Activated naive CD4-positive, alpha-beta T cell treated with anti-CD3 and anti-CD28 coated beads, Interleukin-2, amount 10 ng/mL, durations not matched to agents 7 days and 5 days (primary cell): ENCODE measurements at regions not wholly inside any gene's neighbourhood (a gene's known extent, or its start where the extent isn't known, plus 50 kb on each side); places are given as distances from the start of the nearest gene placed in this dataset.
"Not testable (repeated sequence)": the region's sequence is repeated elsewhere in the genome, so short reads cannot be mapped to it uniquely, and the experiment has no call there.

Experiments used
- CTCF ChIA-PET: fragments of 350-600 bp; sonication (Branson Sonifier 250); formaldehyde crosslinking; loops from one replicate; lab custom pipeline; 2021; ENCODE audit warnings: antibody characterized with exemption; lab: Charles Lee
- DNase-seq: peaks from one replicate; pipeline ENCODE4 v3.0.0-alpha.2; 2020
- H3K27ac Mint-ChIP-seq: one replicate; pipeline ENCODE4 v1.8.0; 2021; ENCODE audit warnings: mild to moderate bottlenecking, moderate library complexity, mixed read lengths
- H3K27me3 Mint-ChIP-seq: one replicate; pipeline ENCODE4 v1.8.0; 2021; ENCODE audit warnings: mild to moderate bottlenecking, mixed read lengths
- H3K36me3 Mint-ChIP-seq: one replicate; pipeline ENCODE4 v1.8.0; 2021; ENCODE audit warnings: mixed read lengths
- H3K4me1 Mint-ChIP-seq: one replicate; pipeline ENCODE4 v1.8.0; 2021; ENCODE audit warnings: mixed read lengths
- H3K4me3 Mint-ChIP-seq: one replicate; pipeline ENCODE4 v1.8.0; 2021; ENCODE audit warnings: mild to moderate bottlenecking, moderate library complexity, mixed read lengths
- H3K9me3 Mint-ChIP-seq: one replicate; pipeline ENCODE4 v1.8.0; 2021; ENCODE audit warnings: mixed read lengths

DNA sequence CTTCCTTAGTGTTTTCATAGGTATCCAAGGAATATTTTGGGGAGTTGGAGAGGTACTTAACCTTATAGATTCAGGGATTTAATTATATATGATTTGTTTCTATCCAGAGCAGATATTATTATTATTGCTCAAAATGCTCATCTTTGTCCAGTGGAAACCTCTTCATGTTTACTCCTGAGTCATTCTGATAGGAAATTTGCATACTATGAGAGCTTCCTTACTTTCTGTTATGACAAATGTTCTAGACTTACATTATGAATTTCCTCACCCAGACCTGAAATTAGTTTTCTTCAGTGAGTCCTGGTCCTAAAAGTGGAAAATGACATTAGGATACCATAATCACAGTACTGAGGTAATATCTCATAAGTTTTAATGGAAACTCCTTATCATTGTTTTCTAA is 57.5 kb upstream of the PLPPR5 start:
- Mint-ChIP-seq H3K27ac (no peak overlapping the region), H3K4me3 (no peak overlapping the region), H3K9me3 (no peaks in the 10 kb centered on the region), H3K4me1 (no peaks in the 10 kb centered on the region), H3K36me3 (no peaks in the 10 kb centered on the region), H3K27me3 (no peaks in the 10 kb centered on the region)
- no peak for DNase-seq
- CTCF ChIA-PET = no interaction called here

DNA sequence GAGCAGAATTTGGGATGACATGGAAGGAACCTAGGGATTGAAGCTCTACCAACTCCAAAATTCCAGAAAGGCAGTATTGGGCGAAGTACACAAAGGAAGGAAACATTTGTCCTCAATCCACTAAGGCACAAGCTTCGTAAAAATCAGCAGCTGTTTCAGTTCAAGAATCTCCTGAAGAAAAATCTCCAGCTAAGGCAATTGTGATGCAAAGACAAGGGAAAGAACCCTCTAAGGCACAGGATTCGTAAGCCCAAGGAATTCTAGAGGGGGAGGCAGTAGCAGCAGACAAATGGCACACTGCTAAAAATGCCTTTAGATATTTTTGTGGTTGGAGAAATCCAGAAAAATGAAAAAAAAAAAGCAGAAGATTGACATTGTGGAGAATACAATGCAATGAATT is 64.5 kb upstream of the PLPPR5 start:
- Mint-ChIP-seq H3K36me3 (no peaks in the 10 kb centered on the region), H3K27ac (no peak overlapping the region), H3K27me3 (no peaks in the 10 kb centered on the region), H3K9me3 (no peaks in the 10 kb centered on the region), H3K4me3 (no peak overlapping the region), H3K4me1 (no peaks in the 10 kb centered on the region)
- CTCF ChIA-PET = no interaction called here
- DNase-seq = no peak

DNA sequence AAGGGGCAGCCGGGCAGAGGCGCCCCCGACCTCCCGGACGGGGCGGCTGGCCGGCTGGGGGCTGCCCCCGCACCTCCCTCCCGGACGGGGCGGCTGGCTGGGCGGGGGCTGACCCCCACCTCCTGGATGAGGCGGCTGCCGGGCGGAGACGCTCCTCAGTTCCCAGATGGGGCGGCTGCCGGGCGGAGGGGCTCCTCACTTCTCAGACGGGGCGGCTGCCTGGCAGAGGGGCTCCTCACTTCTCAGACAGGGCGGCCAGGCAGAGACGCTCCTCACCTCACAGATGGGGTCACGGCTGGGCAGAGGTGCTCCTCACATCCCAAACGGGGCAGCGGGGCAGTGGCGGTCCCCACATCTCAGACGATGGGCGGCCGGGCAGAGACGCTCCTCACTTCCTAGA is 73.9 kb upstream of the PLPPR5 start:
- DNase-seq, H3K4me3 Mint-ChIP-seq, H3K36me3 Mint-ChIP-seq, H3K27me3 Mint-ChIP-seq, CTCF ChIA-PET, H3K27ac Mint-ChIP-seq, H3K4me1 Mint-ChIP-seq, H3K9me3 Mint-ChIP-seq: not testable (repeated sequence)

DNA sequence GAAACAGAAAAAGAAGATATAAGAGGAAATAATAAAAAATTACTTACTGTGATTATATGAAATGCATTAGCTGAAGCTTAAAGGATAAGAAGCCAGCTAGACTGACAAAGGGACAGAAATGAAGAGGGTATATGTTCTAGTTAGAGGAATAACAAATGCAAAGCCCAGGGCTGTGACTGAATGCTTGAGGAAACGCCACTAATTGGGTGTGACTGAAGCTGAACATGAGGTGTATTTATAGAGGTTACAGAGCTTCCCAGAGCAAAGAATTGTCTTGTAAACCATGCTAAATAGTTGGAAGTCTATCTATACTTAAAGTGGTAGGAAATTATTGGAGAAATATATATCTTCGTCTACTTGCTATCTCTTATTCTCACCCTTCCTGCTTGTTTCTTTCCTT is 77.7 kb upstream of the PLPPR5 start:
- no peaks in the 10 kb centered on the region for H3K9me3 Mint-ChIP-seq
- no peaks in the 10 kb centered on the region for H3K27me3 Mint-ChIP-seq

DNA sequence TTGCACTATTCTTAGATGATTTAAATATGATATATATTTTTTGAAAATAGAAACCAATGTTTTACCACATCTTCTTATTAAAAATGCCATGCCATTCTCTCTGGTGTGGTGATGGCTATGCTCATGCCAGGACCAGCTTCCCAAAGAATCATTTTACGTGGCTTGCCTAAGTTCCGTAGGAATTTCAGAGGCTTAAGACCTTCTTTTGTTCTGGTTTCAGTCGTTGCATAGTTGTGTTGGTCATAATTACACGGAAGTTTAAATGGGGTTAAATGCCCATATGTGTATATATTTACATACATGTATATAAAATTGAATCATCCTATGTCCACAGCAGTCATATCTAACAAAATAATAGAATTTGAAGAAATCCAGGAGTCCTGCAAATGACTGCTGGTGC is 78.7 kb upstream of the PLPPR5 start:
- Mint-ChIP-seq H3K9me3 (peaks cover 2% of the 10 kb centered on the region), H3K4me1 (no peaks in the 10 kb centered on the region)

More for the DNA sequence above, 77.7 kb upstream of the PLPPR5 start:
- H3K27ac Mint-ChIP-seq = no peak overlapping the region
- CTCF ChIA-PET = no interaction called here
- no peak overlapping the region for H3K4me3 Mint-ChIP-seq
- no peaks in the 10 kb centered on the region for H3K4me1 Mint-ChIP-seq
- no peaks in the 10 kb centered on the region for H3K36me3 Mint-ChIP-seq
- DNase-seq = no peak

DNA sequence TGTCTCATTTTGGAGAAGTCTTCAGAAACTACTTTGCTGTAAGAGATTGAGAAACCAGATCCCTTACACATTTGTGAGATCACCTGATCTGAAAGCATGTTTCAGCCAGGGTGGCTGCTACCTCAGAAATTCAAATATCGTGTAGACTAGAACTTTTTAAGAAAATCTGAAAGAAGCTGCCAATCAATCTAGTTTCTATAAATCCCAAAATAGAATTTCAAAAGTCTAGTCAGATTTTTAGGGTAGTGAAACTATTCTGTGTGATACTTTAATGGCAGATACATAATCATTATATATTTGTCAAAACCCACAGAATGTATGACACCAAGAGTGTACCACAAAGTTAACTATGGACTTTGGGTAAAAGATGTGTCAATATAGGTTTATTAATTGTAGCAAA is 79.9 kb upstream of the PLPPR5 start:
- peaks cover 5% of the 10 kb centered on the region for H3K9me3 Mint-ChIP-seq
- CTCF ChIA-PET = no interaction called here
- no peak overlapping the region for H3K27ac Mint-ChIP-seq
- no peaks in the 10 kb centered on the region for H3K4me1 Mint-ChIP-seq
- no peak for DNase-seq
- no peak overlapping the region for H3K4me3 Mint-ChIP-seq
- no peaks in the 10 kb centered on the region for H3K36me3 Mint-ChIP-seq
- no peaks in the 10 kb centered on the region for H3K27me3 Mint-ChIP-seq

More for the DNA sequence above, 78.7 kb upstream of the PLPPR5 start:
- CTCF ChIA-PET = no interaction called here
- no peaks in the 10 kb centered on the region for H3K27me3 Mint-ChIP-seq
- no peak overlapping the region for H3K4me3 Mint-ChIP-seq
- H3K27ac Mint-ChIP-seq = no peak overlapping the region
- DNase-seq = no peak
- H3K36me3 Mint-ChIP-seq = no peaks in the 10 kb centered on the region

DNA sequence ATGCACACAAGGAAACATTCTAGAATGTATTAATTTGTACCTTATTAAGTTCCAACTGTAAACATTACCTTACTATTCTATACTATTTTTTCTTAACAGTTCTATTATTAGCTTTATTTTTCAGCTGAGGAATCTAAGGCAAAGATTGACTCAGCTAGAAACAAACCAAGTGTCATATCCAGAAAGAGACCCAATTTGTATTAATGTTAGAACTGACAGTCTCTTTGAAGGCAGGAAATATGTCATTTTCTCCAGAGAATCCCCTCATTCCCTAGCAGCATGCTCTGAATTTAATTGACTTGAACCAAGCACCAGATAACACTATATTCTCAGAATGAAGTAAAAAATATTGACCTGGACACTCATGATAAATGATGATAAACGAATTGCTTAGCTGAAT is 81.4 kb upstream of the PLPPR5 start:
- no peaks in the 10 kb centered on the region for H3K4me1 Mint-ChIP-seq
- CTCF ChIA-PET = no interaction called here
- no peaks in the 10 kb centered on the region for H3K36me3 Mint-ChIP-seq
- no peak for DNase-seq
- peaks cover 5% of the 10 kb centered on the region for H3K9me3 Mint-ChIP-seq
- no peaks in the 10 kb centered on the region for H3K27me3 Mint-ChIP-seq
- no peak overlapping the region for H3K27ac Mint-ChIP-seq
- no peak overlapping the region for H3K4me3 Mint-ChIP-seq

DNA sequence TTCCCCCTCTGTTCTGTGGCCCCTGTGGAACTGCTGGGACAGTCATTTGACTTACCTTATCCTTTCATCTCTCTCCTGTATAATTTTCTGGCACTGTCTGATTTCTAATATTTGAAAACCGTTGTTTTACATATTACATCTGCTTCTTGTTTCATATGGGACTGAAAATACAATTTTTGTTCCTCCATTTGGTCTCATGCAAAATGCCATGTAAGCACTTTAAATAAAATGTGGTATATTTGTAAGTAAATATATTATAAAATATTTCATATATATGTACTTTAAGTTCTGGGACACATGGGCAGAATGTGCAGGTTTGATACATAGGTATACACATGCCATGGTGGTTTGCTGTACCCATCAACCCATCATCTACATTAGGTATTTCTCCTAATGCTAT is 93.9 kb upstream of the PLPPR5 start:
- no peak overlapping the region for H3K27ac Mint-ChIP-seq
- DNase-seq = no peak
- H3K36me3 Mint-ChIP-seq = no peaks in the 10 kb centered on the region
- peaks cover 4% of the 10 kb centered on the region for H3K9me3 Mint-ChIP-seq
- H3K4me3 Mint-ChIP-seq = no peak overlapping the region
- CTCF ChIA-PET = no interaction called here
- H3K4me1 Mint-ChIP-seq = no peaks in the 10 kb centered on the region
- H3K27me3 Mint-ChIP-seq = no peaks in the 10 kb centered on the region

DNA sequence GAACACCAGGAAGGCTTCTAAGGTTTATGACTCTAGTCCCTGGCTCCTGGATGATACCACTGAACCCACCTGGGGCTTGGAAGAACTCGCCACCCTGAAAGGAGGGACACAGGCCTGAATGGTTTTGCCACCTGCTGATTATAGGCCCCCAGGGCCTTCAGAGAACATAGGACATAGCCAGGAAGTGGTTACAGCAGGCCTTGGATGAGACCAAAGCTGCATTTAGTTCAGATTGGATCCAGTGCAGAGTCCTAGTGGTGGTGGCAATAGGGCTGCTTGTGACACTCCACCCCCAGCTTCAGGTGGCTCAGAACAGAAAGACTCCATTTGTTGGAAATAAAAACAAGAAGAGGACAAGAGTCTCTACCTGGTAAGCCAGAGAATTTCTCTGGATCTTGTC is 101.6 kb upstream of the PLPPR5 start:
- DNase-seq = no peak
- no peaks in the 10 kb centered on the region for H3K36me3 Mint-ChIP-seq
- no peaks in the 10 kb centered on the region for H3K9me3 Mint-ChIP-seq
- H3K27ac Mint-ChIP-seq = no peak overlapping the region
- H3K27me3 Mint-ChIP-seq = peaks cover 3% of the 10 kb centered on the region
- CTCF ChIA-PET = no interaction called here
- no peak overlapping the region for H3K4me3 Mint-ChIP-seq
- no peaks in the 10 kb centered on the region for H3K4me1 Mint-ChIP-seq

DNA sequence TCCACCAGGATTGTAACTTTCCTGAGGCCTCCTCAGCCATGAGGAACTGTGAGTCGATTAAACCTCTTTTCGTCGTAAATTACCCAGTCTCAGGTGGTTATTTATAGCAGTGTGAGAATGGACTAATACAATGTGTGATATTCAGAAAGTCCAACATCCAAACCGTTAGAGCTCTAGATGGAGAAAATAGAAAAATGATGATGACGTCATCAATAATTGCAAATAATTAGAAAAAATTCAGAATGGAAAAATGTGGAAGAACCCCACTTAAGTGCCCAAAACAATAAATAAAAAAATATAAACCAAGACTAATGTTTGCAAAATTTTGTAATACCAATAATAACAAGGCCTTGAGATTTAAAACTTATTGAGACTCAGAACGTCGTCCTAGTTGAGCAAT is 103.0 kb upstream of the PLPPR5 start:
- H3K27me3 Mint-ChIP-seq = peaks cover 3% of the 10 kb centered on the region
- H3K9me3 Mint-ChIP-seq = no peaks in the 10 kb centered on the region
- H3K4me1 Mint-ChIP-seq = no peaks in the 10 kb centered on the region
- H3K36me3 Mint-ChIP-seq = no peaks in the 10 kb centered on the region
- H3K4me3 Mint-ChIP-seq = no peak overlapping the region
- DNase-seq = no peak
- H3K27ac Mint-ChIP-seq = no peak overlapping the region
- CTCF ChIA-PET = no interaction called here

DNA sequence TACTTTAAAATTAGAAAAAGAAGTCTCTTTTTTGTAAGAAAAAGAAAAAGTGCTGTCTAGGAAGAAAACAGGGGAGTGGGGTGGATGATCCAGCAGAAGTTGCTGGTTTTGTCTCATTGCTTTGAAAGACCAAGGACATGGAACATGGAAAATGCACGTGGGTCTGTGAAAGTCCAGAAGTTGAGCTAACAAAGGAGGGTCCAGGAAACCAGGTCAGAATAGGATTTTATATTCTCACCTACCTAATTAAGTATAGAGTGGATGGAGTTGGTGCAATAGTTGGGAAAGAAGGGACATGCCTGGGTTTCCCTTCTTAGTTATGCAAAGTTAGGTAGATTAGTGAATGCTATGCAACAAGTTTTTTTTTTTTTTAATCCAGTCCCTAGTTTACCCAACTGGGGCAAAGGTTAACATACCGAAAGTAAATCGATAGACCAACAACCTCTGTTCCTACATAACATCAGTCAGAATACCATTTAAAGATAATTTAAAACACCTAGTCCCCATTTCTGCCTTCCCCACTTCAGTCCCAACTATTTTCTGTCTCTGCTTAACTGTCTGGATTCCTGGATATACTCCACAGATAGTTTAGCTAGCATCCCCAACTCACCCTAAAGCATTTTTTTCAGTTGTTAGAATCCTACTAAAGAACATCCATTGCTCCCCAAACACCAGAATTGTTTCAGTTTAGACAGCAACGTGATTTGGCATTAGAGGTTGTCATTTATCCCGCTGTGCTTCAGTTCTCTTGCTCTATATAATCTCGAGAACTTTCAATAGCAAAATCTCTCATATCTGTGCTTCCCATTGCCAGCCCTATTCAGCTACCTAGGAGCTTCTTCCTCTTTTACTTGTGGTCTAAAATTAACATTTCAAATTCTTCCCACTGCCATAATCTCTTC is 105.7 kb upstream of the PLPPR5 start:
- H3K27ac Mint-ChIP-seq = no peak overlapping the region

DNA sequence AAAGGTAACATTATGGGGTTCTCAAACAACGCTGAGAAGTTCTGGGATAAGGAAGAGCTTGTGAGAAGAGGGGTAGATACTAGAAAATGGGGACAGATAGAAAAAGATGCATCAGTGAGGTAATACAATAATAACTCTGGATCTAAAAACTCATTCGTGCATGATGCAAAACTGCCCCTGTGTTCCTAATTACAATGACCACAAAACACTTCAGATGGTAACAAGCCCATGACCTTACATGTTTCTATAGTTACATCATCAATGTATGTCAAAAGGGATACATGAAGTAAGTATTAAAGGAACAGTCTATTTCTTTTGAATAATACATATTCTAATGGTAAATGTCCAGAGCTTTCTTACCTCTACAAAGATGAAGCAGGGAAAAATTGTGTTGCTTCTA is 110.6 kb upstream of the PLPPR5 start:
- CTCF ChIA-PET = interaction anchor here (0.5 kb wide), 1 partner anchor 611 kb away, joined by 3 read pairs; no protein-coding TSS in a partner anchor
- no peak overlapping the region for H3K4me3 Mint-ChIP-seq
- no peak overlapping the region for H3K27ac Mint-ChIP-seq
- no peaks in the 10 kb centered on the region for H3K4me1 Mint-ChIP-seq
- DNase-seq = no peak
- peaks cover 1% of the 10 kb centered on the region for H3K9me3 Mint-ChIP-seq
- H3K27me3 Mint-ChIP-seq = peaks cover under 1% of the 10 kb centered on the region
- H3K36me3 Mint-ChIP-seq = no peaks in the 10 kb centered on the region

More for the DNA sequence above, 105.7 kb upstream of the PLPPR5 start:
- Mint-ChIP-seq H3K4me3 (no peak overlapping the region), H3K36me3 (no peaks in the 10 kb centered on the region), H3K27me3 (peaks cover 3% of the 10 kb centered on the region), H3K4me1 (no peaks in the 10 kb centered on the region), H3K9me3 (peaks cover 1% of the 10 kb centered on the region)
- no peak for DNase-seq
- CTCF ChIA-PET = interaction anchor here (0.7 kb wide), 1 partner anchor 42 kb away, joined by 3 read pairs; no protein-coding TSS in a partner anchor

DNA sequence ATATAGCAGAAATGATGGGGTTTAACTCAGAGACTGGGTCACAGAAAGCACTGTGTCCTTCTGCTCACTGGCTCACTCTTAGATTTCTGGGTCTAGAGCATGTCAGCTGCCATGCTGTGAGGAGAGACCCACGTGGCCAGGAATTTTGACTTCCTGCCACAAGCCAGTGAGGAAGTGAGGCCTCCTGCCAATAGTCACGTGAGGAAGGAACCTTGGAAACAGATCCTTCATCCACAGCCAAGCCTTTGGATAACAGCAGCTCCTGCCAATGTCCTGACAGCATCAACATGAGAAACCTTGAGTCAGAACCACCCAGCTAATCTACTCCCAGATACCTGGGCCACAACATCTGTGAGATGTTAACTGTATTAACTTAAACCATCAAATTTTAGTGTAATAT is 114.5 kb upstream of the PLPPR5 start:
- H3K27me3 Mint-ChIP-seq = no peaks in the 10 kb centered on the region
- H3K4me3 Mint-ChIP-seq = no peak overlapping the region
- H3K36me3 Mint-ChIP-seq = no peaks in the 10 kb centered on the region
- no peaks in the 10 kb centered on the region for H3K9me3 Mint-ChIP-seq
- H3K27ac Mint-ChIP-seq = no peak overlapping the region
- H3K4me1 Mint-ChIP-seq = no peaks in the 10 kb centered on the region
- DNase-seq = no peak
- CTCF ChIA-PET = no interaction called here

DNA sequence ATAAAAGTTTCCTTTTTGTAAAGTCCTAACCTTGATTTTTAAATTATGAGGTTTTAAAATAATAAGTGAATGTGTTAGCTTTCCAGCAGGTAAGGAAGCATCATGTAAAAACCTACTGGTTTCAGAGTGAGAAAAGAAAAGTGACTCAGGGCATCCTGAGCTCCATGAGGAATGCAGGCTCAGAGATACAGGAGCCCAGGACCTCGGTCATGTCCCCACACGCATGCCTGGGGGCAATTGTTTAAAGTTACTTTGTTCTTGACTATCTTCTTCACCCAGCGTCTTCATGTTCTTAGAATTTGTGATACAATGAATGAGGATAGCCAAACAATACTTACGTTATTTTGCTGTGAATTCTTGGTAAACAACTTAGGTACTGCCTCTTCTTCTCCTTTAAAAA is 117.4 kb upstream of the PLPPR5 start:
- H3K27me3 Mint-ChIP-seq = no peaks in the 10 kb centered on the region
- H3K4me3 Mint-ChIP-seq = no peak overlapping the region
- no peaks in the 10 kb centered on the region for H3K36me3 Mint-ChIP-seq
- H3K27ac Mint-ChIP-seq = no peak overlapping the region
- H3K9me3 Mint-ChIP-seq = no peaks in the 10 kb centered on the region
- DNase-seq = no peak
- H3K4me1 Mint-ChIP-seq = no peaks in the 10 kb centered on the region
- CTCF ChIA-PET = no interaction called here

DNA sequence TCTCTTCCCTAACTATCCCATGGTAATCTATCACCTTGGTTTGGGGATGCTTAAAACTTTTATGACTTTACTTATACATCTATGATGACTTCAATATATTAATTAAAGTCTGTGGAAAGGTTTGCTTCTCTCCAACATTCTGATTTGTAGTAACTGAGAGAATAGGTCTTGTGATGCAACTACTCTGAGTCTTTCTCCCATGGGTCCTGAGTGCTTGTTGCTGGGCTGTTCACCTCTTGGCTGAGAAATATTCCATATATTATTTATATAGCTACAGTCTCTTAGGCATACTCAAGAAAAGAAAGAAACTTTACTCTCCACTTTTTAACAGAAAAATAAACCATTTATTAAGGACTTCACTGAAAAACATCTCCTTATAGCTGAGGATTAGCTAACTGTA is 119.3 kb upstream of the PLPPR5 start:
- Mint-ChIP-seq H3K36me3 (no peaks in the 10 kb centered on the region), H3K4me3 (no peak overlapping the region), H3K27me3 (no peaks in the 10 kb centered on the region), H3K4me1 (no peaks in the 10 kb centered on the region), H3K27ac (no peak overlapping the region), H3K9me3 (no peaks in the 10 kb centered on the region)
- CTCF ChIA-PET = no interaction called here
- no peak for DNase-seq
